Activated B cell treated with CpG ODN at 0.5 μM for 24 hours (primary cell): ENCODE measurements at regions not wholly inside any gene's neighbourhood (a gene's known extent, or its start where the extent isn't known, plus 50 kb on each side); places are given as distances from the start of the nearest gene placed in this dataset.

Experiments
- ATAC-seq: fragments of 200-7000 bp; cut with Tn5 transposase; one replicate; pipeline ENCODE4 v1.10.0; 2021; ENCODE audit warnings: low read depth, mild to moderate bottlenecking, moderate library complexity
- CTCF ChIA-PET: fragments of 350-600 bp; sonication (Branson Sonifier 250); formaldehyde crosslinking; loops from one replicate; lab custom pipeline; 2021; ENCODE audit warnings: antibody characterized with exemption; lab: Charles Lee
- POLR2A ChIA-PET: fragments of 350-600 bp; sonication (Branson Sonifier 250); formaldehyde crosslinking; loops from one replicate; lab custom pipeline; 2021; ENCODE audit warnings: antibody characterized with exemption; lab: Charles Lee
- DNase-seq: peaks from one replicate; pipeline ENCODE4 v3.0.0; 2022
- H3K27ac Mint-ChIP-seq: one replicate; pipeline ENCODE4 v1.8.0; 2020; ENCODE audit warnings: mixed read lengths
- H3K27me3 Mint-ChIP-seq: one replicate; pipeline ENCODE4 v1.8.0; 2021; ENCODE audit warnings: mixed read lengths
- H3K36me3 Mint-ChIP-seq: one replicate; pipeline ENCODE4 v1.8.0; 2021; ENCODE audit warnings: low read depth, mixed read lengths
- H3K4me1 Mint-ChIP-seq: one replicate; pipeline ENCODE4 v1.8.0; 2021; ENCODE audit warnings: mixed read lengths
- H3K4me3 Mint-ChIP-seq: one replicate; pipeline ENCODE4 v1.8.0; 2020; ENCODE audit warnings: mild to moderate bottlenecking, mixed read lengths
- H3K9me3 Mint-ChIP-seq: one replicate; pipeline ENCODE4 v1.8.0; 2020; ENCODE audit warnings: mixed read lengths
- CTCF ChIP-seq: fragments of 200-600 bp; IDR thresholded peaks from one replicate; pipeline ENCODE4 v1.8.0; 2022; ENCODE audit warnings: antibody characterized with exemption, mild to moderate bottlenecking
- intact Hi-C: fragments of 100-400 bp; cut with micrococcal nuclease; formaldehyde crosslinking; loops from one replicate; pipeline ENCODE4 v1.15.1; 2024

DNA sequence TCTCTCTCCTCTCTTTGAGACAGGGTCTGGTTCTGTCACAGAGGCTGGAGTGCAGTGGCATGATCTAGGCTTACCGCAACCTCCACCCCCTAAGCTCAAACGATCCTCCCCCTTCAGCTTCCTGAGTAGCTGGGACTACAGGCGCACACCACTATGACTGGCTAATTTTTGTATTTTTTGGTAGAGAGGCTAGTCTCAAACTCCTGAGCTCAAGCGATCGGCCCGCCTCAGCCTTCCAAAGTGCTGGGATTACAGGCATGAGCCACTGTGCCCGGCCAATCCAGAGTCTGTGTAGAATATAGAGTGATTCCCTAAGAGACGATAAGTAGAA, 65.8 kb upstream of the RPH3AL start:
- H3K4me1 Mint-ChIP-seq = peaks cover 26% of the 10 kb centered on the region
- ChIA-PET CTCF (no interaction called here), POLR2A (no interaction called here)
- H3K9me3 Mint-ChIP-seq = no peaks in the 10 kb centered on the region
- DNase-seq (no peak), ATAC-seq (no peak)
- TF ChIP-seq CTCF = no peak
- no peak overlapping the region for H3K27ac Mint-ChIP-seq
- intact Hi-C loops = no loop called here
- H3K4me3 Mint-ChIP-seq = no peak overlapping the region
- peaks cover 34% of the 10 kb centered on the region for H3K27me3 Mint-ChIP-seq
- peaks cover 6% of the 10 kb centered on the region for H3K36me3 Mint-ChIP-seq

GRCh38 chr17:417691-418420, 65.2 kb upstream of the RPH3AL start:
- ChIA-PET CTCF (no interaction called here), POLR2A (no interaction called here)
- Mint-ChIP-seq H3K27ac (no peak overlapping the region), H3K27me3 (peaks cover 31% of the 10 kb centered on the region), H3K9me3 (no peaks in the 10 kb centered on the region), H3K4me3 (no peak overlapping the region), H3K36me3 (peaks cover 6% of the 10 kb centered on the region), H3K4me1 (peaks cover 29% of the 10 kb centered on the region)
- intact Hi-C loops = no loop called here
- no peak for TF ChIP-seq CTCF
- ATAC-seq (no peak), DNase-seq (no peak)

DNA sequence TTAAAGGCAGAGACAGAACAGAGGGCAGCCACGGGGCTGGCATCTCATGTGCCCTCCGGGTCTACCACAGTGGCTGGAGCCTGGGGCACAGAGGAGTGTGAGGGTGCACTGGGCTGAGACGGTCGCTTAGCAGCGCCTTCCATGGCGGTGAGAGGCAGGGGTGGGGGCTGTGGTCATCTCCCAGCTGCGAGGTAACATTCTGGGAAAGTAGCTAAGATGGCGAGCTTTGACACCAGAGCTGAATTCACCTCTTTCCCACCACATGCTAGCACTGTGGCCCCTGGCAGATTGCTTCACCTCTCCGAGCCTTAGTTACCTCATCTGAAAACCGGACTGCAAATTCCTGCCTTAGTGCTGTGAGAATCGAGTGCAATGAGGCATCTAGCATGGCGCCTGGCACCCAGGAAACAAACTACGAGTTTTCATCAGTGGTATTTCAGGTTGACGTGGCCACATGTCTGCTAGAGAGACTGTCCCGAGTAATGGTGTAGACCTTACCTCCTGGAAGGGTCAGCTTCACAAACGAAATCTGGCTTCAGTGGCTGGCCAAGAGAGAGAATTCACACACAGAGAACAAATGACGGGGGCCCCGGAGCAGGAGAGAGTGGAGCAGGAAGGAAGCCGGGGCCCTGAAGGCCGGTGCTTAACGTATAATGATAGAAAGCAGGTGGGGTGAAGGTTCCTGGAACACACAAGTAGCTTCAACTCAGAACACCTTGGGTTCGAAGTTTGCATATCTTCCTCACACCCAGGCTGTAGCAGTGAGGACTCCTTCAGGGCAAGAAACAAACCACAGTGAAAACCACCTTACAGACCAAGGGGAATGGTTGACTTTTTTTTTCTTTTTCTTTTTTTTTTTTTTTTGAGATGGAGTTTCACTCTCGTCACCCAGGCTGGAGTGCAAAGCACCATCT, 63.9 kb upstream of the RPH3AL start:
- H3K36me3 Mint-ChIP-seq = peaks cover 6% of the 10 kb centered on the region
- ATAC-seq = peak; percentile 81
- no peak for DNase-seq

DNA sequence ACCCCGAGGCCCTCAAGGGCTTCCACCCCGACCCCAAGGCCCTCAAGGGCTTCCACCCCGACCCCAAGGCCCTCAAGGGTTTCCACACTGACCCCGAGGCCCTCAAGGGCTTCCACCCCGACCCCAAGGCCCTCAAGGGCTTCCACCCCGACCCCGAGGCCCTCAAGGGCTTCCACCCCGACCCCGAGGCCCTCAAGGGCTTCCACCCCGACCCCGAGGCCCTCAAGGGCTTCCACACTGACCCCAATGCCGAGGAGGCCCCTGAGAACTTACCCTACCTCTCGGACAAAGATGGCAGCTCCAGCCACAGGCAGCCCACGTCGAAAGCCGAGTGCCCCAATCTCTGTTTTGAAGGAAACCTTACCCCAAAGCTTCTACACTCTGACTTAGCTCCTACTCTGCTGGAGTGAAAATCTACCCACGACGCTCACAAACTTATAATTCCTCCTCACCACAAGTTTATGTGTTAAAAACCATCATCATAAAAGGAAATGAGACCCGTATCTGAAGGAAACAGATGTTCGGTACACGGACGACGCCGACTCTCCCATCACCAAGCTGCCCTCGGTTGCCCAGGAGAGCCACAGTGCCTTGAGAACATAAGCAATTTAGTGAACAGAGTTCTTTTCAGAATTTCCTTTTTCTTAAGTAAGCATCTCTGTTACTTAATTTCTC, 61.2 kb upstream of the RPH3AL start:
- Mint-ChIP-seq H3K36me3 (peaks cover 11% of the 10 kb centered on the region), H3K4me1 (peaks cover 65% of the 10 kb centered on the region), H3K27me3 (peaks cover 11% of the 10 kb centered on the region), H3K4me3 (no peak overlapping the region), H3K9me3 (no peaks in the 10 kb centered on the region), H3K27ac (no peak overlapping the region)
- DNase-seq (no peak), ATAC-seq (no peak)
- POLR2A ChIA-PET = no interaction called here
- no peak for TF ChIP-seq CTCF
- intact Hi-C loops = no loop called here
- CTCF ChIA-PET = interaction anchor here (4.0 kb wide), 1 partner anchor 287 kb away, joined by 25 read pairs; no protein-coding TSS in a partner anchor

More for the DNA sequence above, 63.9 kb upstream of the RPH3AL start:
- H3K27me3 Mint-ChIP-seq = peaks cover 27% of the 10 kb centered on the region
- no peaks in the 10 kb centered on the region for H3K9me3 Mint-ChIP-seq
- H3K27ac Mint-ChIP-seq = peak overlapping the region; percentile 88
- intact Hi-C loops = no loop called here
- TF ChIP-seq CTCF = no peak
- peak overlapping the region; percentile 78 for H3K4me3 Mint-ChIP-seq
- CTCF ChIA-PET = interaction anchor here (1.6 to 4.0 kb wide), 2 partner anchors 272 to 284 kb away, joined by 3 to 25 read pairs; no protein-coding TSS in a partner anchor
- POLR2A ChIA-PET = interaction anchor here (1.6 kb wide), 1 partner anchor 284 kb away, joined by 5 read pairs; no protein-coding TSS in a partner anchor
- peaks cover 39% of the 10 kb centered on the region for H3K4me1 Mint-ChIP-seq
